ENCODE measurements at regions not wholly inside any gene's neighbourhood (a gene's known extent, or its start where the extent isn't known, plus 50 kb on each side); places are given as distances from the start of the nearest gene placed in this dataset.

DNA sequence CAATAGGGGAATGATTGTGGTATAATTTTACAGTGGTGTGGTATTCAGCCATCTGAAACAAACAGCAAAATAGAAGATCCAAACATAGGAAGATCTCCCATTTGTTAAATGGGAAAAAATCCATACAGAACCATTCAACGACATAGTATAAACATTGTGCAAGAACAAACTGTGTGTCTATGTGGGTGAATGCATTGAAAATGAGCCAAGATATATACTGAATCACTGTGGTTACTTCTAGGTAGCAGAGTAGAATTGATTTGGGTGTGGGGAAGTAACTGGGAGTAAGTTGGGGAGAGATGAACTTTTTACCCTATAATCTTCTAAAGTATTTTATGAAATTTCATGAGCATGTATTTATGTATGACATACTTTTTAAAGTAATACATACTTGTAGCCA is 123.1 kb upstream of the UMPS start:
- TF ChIP-seq POLR2A (IDR thresholded peaks at IDR 0.05; ENCODE audit: low read depth, low read length) (no peak), MAX (IDR thresholded peaks at IDR 0.05; ENCODE audit: insufficient read depth, insufficient read length) (no peak), POLR2AphosphoS5 (IDR thresholded peaks at IDR 0.05; ENCODE audit: insufficient read depth, low read depth, low read length) (no peak), FOS (IDR thresholded peaks at IDR 0.05; ENCODE audit: borderline replicate concordance, insufficient read depth, low read length) (no peak), EZH2 (IDR thresholded peaks at IDR 0.05; ENCODE audit: borderline replicate concordance, low read depth, low read length, severe bottlenecking) (no peak), JUN (IDR thresholded peaks at IDR 0.05; ENCODE audit: borderline replicate concordance, insufficient read depth, insufficient read length, low read depth) (no peak)
- TF ChIP-seq, protein P1, sequence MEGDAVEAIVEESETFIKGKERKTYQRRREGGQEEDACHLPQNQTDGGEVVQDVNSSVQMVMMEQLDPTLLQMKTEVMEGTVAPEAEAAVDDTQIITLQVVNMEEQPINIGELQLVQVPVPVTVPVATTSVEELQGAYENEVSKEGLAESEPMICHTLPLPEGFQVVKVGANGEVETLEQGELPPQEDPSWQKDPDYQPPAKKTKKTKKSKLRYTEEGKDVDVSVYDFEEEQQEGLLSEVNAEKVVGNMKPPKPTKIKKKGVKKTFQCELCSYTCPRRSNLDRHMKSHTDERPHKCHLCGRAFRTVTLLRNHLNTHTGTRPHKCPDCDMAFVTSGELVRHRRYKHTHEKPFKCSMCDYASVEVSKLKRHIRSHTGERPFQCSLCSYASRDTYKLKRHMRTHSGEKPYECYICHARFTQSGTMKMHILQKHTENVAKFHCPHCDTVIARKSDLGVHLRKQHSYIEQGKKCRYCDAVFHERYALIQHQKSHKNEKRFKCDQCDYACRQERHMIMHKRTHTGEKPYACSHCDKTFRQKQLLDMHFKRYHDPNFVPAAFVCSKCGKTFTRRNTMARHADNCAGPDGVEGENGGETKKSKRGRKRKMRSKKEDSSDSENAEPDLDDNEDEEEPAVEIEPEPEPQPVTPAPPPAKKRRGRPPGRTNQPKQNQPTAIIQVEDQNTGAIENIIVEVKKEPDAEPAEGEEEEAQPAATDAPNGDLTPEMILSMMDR (IDR thresholded peaks at IDR 0.05; ENCODE audit: extremely low read depth in 1 of 2, insufficient read depth in 1 of 2, low read depth in 1 of 2, low read length in 2 of 2) = no peak
